Neural progenitor cell (in vitro differentiated cells): ENCODE measurements at regions not wholly inside any gene's neighbourhood (a gene's known extent, or its start where the extent isn't known, plus 50 kb on each side); places are given as distances from the start of the nearest gene placed in this dataset.

Source experiments
- DNase-seq: peaks from one replicate; pipeline ENCODE4 v3.0.0-alpha.2; 2016; ENCODE audit warnings: low spot score
- H2AFZ ChIP-seq: fragments of 200-600 bp; sonication (generic); replicated peaks from 2 replicates; pipeline ENCODE4 v1.6.1; 2016; ENCODE audit warnings: antibody characterized with exemption
- H3F3A ChIP-seq: fragments of 200-600 bp; sonication (generic); 2 replicates; pipeline ENCODE4 v1.6.1; 2016; ENCODE audit warnings: antibody characterized with exemption, low read depth
- H3K27ac ChIP-seq: fragments of 200-600 bp; sonication (generic); 2 replicates; pipeline ENCODE4 v1.5.1; 2016; ENCODE audit warnings: mild to moderate bottlenecking
- H3K27me3 ChIP-seq: fragments of 200-600 bp; sonication (generic); 2 replicates; pipeline ENCODE4 v1.6.1; 2016; ENCODE audit warnings: mild to moderate bottlenecking, moderate library complexity
- H3K36me3 ChIP-seq: fragments of 200-600 bp; sonication (generic); 2 replicates; pipeline ENCODE4 v1.5.1; 2016
- H3K4me1 ChIP-seq: fragments of 200-600 bp; sonication (generic); 2 replicates; pipeline ENCODE4 v1.6.1; 2016; ENCODE audit warnings: mixed run types
- H3K4me2 ChIP-seq: fragments of 200-600 bp; sonication (generic); 2 replicates; pipeline ENCODE4 v1.6.1; 2016
- H3K4me3 ChIP-seq: fragments of 200-600 bp; sonication (generic); 2 replicates; pipeline ENCODE4 v1.5.1; 2016
- H3K79me2 ChIP-seq: fragments of 200-600 bp; sonication (generic); 2 replicates; pipeline ENCODE4 v1.6.1; 2016; ENCODE audit warnings: low read depth
- H3K9ac ChIP-seq: fragments of 200-600 bp; sonication (generic); 2 replicates; pipeline ENCODE4 v1.6.1; 2016
- H3K9me3 ChIP-seq: fragments of 200-600 bp; sonication (generic); 2 replicates; pipeline ENCODE4 v1.5.1; 2016; ENCODE audit warnings: low read depth
- H4K20me1 ChIP-seq: fragments of 200-600 bp; sonication (generic); 2 replicates; pipeline ENCODE4 v1.6.1; 2016; ENCODE audit warnings: low read depth
- H3K27ac Mint-ChIP-seq: 3 replicates; pipeline ENCODE4 v1.8.0; 2021; ENCODE audit warnings: mixed read lengths
- H3K27me3 Mint-ChIP-seq: 2 replicates; pipeline ENCODE4 v1.8.0; 2022; ENCODE audit warnings: low read depth, mild to moderate bottlenecking, inconsistent platforms, moderate library complexity, mixed read lengths; ENCODE audit not compliant: insufficient read depth
- H3K36me3 Mint-ChIP-seq: 3 replicates; pipeline ENCODE4 v1.8.0; 2021; ENCODE audit warnings: mixed read lengths
- H3K4me1 Mint-ChIP-seq: 3 replicates; pipeline ENCODE4 v1.8.0; 2021; ENCODE audit warnings: mixed read lengths
- H3K4me3 Mint-ChIP-seq: 3 replicates; pipeline ENCODE4 v1.8.0; 2021; ENCODE audit warnings: mild to moderate bottlenecking, moderate library complexity, mixed read lengths
- H3K9me3 Mint-ChIP-seq: 3 replicates; pipeline ENCODE4 v1.8.0; 2020; ENCODE audit warnings: mixed read lengths
- CTCF ChIP-seq: fragments of 200-600 bp; sonication (generic); IDR thresholded peaks from 2 replicates; pipeline ENCODE4 v1.5.1; 2017; ENCODE audit warnings: antibody characterized with exemption, mild to moderate bottlenecking
- EZH2 ChIP-seq: fragments of 200-600 bp; sonication (generic); IDR thresholded peaks from 2 replicates; pipeline ENCODE4 v1.6.1; 2017; ENCODE audit warnings: antibody characterized with exemption, mild to moderate bottlenecking, moderate library complexity
- EZH2phosphoT487 ChIP-seq: fragments of 200-600 bp; sonication (generic); IDR thresholded peaks from 2 replicates; pipeline ENCODE4 v1.6.1; 2017; ENCODE audit warnings: antibody characterized with exemption

GRCh38 chr14:85425507-85425906 lies 104.4 kb upstream of the FLRT2 start:
- TF ChIP-seq EZH2 = no peak
- TF ChIP-seq CTCF = no peak
- no peak for TF ChIP-seq EZH2phosphoT487
- peaks cover 5% of the 10 kb centered on the region for H3K4me1 Mint-ChIP-seq
- H3K36me3 ChIP-seq = no peaks in the 10 kb centered on the region
- H3K36me3 Mint-ChIP-seq = no peaks in the 10 kb centered on the region
- no peak overlapping the region for H3K4me3 ChIP-seq
- H3K9me3 ChIP-seq = no peaks in the 10 kb centered on the region
- no peak for DNase-seq
- no peak overlapping the region for H3K27ac Mint-ChIP-seq
- H3K27me3 ChIP-seq = no peaks in the 10 kb centered on the region
- no peak overlapping the region for H3K9ac ChIP-seq
- peaks cover 4% of the 10 kb centered on the region for H3K9me3 Mint-ChIP-seq
- H3K79me2 ChIP-seq = no peaks in the 10 kb centered on the region
- no peaks in the 10 kb centered on the region for H3K4me1 ChIP-seq
- no peaks in the 10 kb centered on the region for H4K20me1 ChIP-seq
- no peaks in the 10 kb centered on the region for H3F3A ChIP-seq
- H3K4me2 ChIP-seq = no peak overlapping the region
- H3K27me3 Mint-ChIP-seq = no peaks in the 10 kb centered on the region
- H2AFZ ChIP-seq = no peak overlapping the region
- H3K4me3 Mint-ChIP-seq = no peak overlapping the region
- H3K27ac ChIP-seq = no peak overlapping the region

- Histone ChIP-seq H3F3A (no peaks in the 10 kb centered on the region), H3K4me1 (no peaks in the 10 kb centered on the region), H3K9ac (no peak overlapping the region), H3K9me3 (no peaks in the 10 kb centered on the region), H3K4me3 (no peak overlapping the region), H3K4me2 (no peak overlapping the region), H4K20me1 (no peaks in the 10 kb centered on the region), H3K27me3 (no peaks in the 10 kb centered on the region), H3K27ac (no peak overlapping the region), H3K36me3 (no peaks in the 10 kb centered on the region), H3K79me2 (no peaks in the 10 kb centered on the region), H2AFZ (no peak overlapping the region)
- no peaks in the 10 kb centered on the region for H3K36me3 Mint-ChIP-seq
- DNase-seq = no peak
- peaks cover 5% of the 10 kb centered on the region for H3K4me1 Mint-ChIP-seq
- TF ChIP-seq EZH2 = no peak
- no peak for TF ChIP-seq EZH2phosphoT487
- no peak for TF ChIP-seq CTCF
- no peak overlapping the region for H3K4me3 Mint-ChIP-seq
- peaks cover 4% of the 10 kb centered on the region for H3K9me3 Mint-ChIP-seq
- no peaks in the 10 kb centered on the region for H3K27me3 Mint-ChIP-seq
- no peak overlapping the region for H3K27ac Mint-ChIP-seq
Observed at GRCh38 chr14:85426068-85426935, 103.6 kb upstream of the FLRT2 start.

GRCh38 chr14:85428926-85429325 lies 101.0 kb upstream of the FLRT2 start:
- Mint-ChIP-seq H3K4me1 (peaks cover 5% of the 10 kb centered on the region), H3K36me3 (no peaks in the 10 kb centered on the region), H3K9me3 (peaks cover 8% of the 10 kb centered on the region), H3K4me3 (no peak overlapping the region), H3K27ac (no peak overlapping the region), H3K27me3 (no peaks in the 10 kb centered on the region)
- H3K4me1 ChIP-seq = no peaks in the 10 kb centered on the region
- H2AFZ ChIP-seq = no peak overlapping the region
- H3K27me3 ChIP-seq = no peaks in the 10 kb centered on the region
- no peaks in the 10 kb centered on the region for H3F3A ChIP-seq
- DNase-seq = no peak
- no peaks in the 10 kb centered on the region for H3K9me3 ChIP-seq
- H3K27ac ChIP-seq = no peak overlapping the region
- H3K4me3 ChIP-seq = no peak overlapping the region
- no peaks in the 10 kb centered on the region for H3K79me2 ChIP-seq
- no peak for TF ChIP-seq CTCF
- no peak for TF ChIP-seq EZH2phosphoT487
- no peak for TF ChIP-seq EZH2
- no peak overlapping the region for H3K9ac ChIP-seq
- no peak overlapping the region for H3K4me2 ChIP-seq
- no peaks in the 10 kb centered on the region for H4K20me1 ChIP-seq
- no peaks in the 10 kb centered on the region for H3K36me3 ChIP-seq
